Upper lobe of right lung (tissue), 1 donor: ENCODE measurements at regions not wholly inside any gene's neighbourhood (a gene's known extent, or its start where the extent isn't known, plus 50 kb on each side); places are given as distances from the start of the nearest gene placed in this dataset.

ENCODE experiments used
- ATAC-seq: fragments of 200-7000 bp; cut with Tn5 transposase; one replicate; pipeline ENCODE4 v1.9.1; 2020; ENCODE audit warnings: mild to moderate bottlenecking, moderate library complexity
- DNase-seq: peaks from one replicate; pipeline ENCODE4 v3.0.0-alpha.2; 2020
- H3K27ac ChIP-seq: fragments of 200-600 bp; one replicate; pipeline ENCODE4 v1.8.0; 2022
- H3K27me3 ChIP-seq: fragments of 200-600 bp; one replicate; pipeline ENCODE4 v1.8.0; 2022; ENCODE audit warnings: mild to moderate bottlenecking
- H3K36me3 ChIP-seq: fragments of 200-600 bp; one replicate; pipeline ENCODE4 v1.8.0; 2022
- H3K4me1 ChIP-seq: fragments of 200-600 bp; one replicate; pipeline ENCODE4 v1.8.0; 2022
- H3K4me3 ChIP-seq: fragments of 200-600 bp; one replicate; pipeline ENCODE4 v1.8.0; 2022; ENCODE audit warnings: mild to moderate bottlenecking
- H3K9me3 ChIP-seq: fragments of 200-600 bp; one replicate; pipeline ENCODE4 v1.8.0; 2022
- intact Hi-C: fragments of 100-400 bp; cut with DNase I; formaldehyde crosslinking; loops from one replicate; pipeline ENCODE4 v1.11.0; 2022
- TF ChIP-seq, protein P1 (sequence below): fragments of 200-600 bp; IDR thresholded peaks from one replicate; pipeline ENCODE4 v1.8.0; 2022; ENCODE audit warnings: antibody characterized with exemption
- donor health status: DM: no; HTN: yes; CAD: no; lungs with severe emphysema.

DNA sequence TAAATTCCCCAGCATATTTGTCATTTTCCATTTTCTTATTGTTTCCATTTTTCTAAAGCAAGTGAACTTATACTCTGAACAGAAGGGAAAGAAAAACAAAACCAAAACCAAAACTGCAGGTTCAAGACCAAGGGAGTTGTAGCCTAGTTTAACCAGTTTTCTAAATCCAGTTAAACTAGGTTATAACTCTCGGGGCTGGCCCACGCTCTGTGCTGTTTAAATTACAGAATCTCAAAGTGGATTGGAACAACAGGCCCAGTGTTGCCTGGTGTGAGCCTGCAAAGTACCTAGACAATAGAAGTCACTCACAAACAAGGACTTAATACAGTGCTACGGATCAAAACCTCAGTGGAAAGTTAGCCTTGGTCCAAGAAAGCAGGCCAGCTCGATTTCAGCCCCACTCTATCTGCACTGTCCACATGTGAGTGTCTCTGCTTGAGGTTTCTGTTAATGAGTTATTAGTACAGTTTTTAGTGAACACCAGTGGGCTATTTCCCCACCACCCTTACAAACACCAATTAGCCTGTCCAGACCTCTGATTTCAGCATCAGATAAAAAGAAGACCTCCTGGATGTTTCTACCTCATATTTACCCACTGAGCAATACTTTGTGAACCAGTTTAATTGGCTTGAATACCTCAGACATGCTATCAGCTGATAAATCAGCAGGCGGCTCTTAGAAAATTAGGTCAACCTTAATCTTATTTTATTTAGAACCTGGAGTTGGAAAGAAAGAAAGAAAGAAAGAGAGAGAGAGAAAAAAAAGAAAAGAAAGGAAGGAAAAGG lies 93.8 kb upstream of the PDZRN3 start:
- Histone ChIP-seq H3K4me1 (no peaks in the 10 kb centered on the region), H3K36me3 (no peaks in the 10 kb centered on the region), H3K27ac (no peak overlapping the region), H3K27me3 (no peaks in the 10 kb centered on the region), H3K9me3 (no peaks in the 10 kb centered on the region), H3K4me3 (no peak overlapping the region)
- ATAC-seq (no peak), DNase-seq (no peak)
- intact Hi-C loops = no loop called here
- TF ChIP-seq, protein P1, sequence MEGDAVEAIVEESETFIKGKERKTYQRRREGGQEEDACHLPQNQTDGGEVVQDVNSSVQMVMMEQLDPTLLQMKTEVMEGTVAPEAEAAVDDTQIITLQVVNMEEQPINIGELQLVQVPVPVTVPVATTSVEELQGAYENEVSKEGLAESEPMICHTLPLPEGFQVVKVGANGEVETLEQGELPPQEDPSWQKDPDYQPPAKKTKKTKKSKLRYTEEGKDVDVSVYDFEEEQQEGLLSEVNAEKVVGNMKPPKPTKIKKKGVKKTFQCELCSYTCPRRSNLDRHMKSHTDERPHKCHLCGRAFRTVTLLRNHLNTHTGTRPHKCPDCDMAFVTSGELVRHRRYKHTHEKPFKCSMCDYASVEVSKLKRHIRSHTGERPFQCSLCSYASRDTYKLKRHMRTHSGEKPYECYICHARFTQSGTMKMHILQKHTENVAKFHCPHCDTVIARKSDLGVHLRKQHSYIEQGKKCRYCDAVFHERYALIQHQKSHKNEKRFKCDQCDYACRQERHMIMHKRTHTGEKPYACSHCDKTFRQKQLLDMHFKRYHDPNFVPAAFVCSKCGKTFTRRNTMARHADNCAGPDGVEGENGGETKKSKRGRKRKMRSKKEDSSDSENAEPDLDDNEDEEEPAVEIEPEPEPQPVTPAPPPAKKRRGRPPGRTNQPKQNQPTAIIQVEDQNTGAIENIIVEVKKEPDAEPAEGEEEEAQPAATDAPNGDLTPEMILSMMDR = no peak

DNA sequence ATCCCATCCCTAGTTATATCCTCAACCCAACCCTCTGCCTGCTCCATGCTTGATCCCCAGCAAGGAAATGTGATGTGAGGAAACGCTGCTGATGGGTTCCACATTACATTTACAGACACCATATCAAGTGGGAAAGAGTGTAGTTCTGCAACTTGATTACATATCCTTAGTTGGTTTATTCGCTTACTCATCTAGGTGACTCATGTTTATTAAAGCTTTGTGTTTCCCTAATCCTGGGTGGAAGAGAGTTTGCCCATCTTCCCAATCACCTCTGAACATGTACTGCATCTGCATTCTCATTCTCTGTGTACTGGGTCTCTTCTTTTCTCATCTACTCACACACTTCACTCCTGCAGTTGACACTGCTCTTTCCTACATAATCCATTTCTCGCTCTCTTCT lies 91.7 kb upstream of the PDZRN3 start:
- H3K27me3 ChIP-seq = no peaks in the 10 kb centered on the region
- H3K9me3 ChIP-seq = no peaks in the 10 kb centered on the region
- H3K36me3 ChIP-seq = no peaks in the 10 kb centered on the region
- DNase-seq = no peak
- no peak overlapping the region for H3K4me3 ChIP-seq
- no peak overlapping the region for H3K27ac ChIP-seq
- no peaks in the 10 kb centered on the region for H3K4me1 ChIP-seq
- no peak for ATAC-seq
- TF ChIP-seq, protein P1 = no peak
- intact Hi-C loops = no loop called here

GRCh38 chr3:73710340-73710739 lies 85.6 kb upstream of the PDZRN3 start:
- DNase-seq = no peak
- intact Hi-C loops = no loop called here
- Histone ChIP-seq H3K9me3 (no peaks in the 10 kb centered on the region), H3K27ac (no peak overlapping the region), H3K4me3 (no peak overlapping the region), H3K36me3 (no peaks in the 10 kb centered on the region), H3K4me1 (no peaks in the 10 kb centered on the region), H3K27me3 (no peaks in the 10 kb centered on the region)
- ATAC-seq = no peak
- TF ChIP-seq, protein P1 = no peak

GRCh38 chr3:73709712-73710111 lies 85.0 kb upstream of the PDZRN3 start:
- ATAC-seq = no peak
- intact Hi-C loops = no loop called here
- H3K27ac ChIP-seq = no peak overlapping the region

GRCh38 chr3:73708956-73709355 lies 84.2 kb upstream of the PDZRN3 start:
- no peaks in the 10 kb centered on the region for H3K36me3 ChIP-seq
- TF ChIP-seq, protein P1 = no peak
- DNase-seq = no peak
- no peaks in the 10 kb centered on the region for H3K27me3 ChIP-seq
- no peak overlapping the region for H3K27ac ChIP-seq
- no peak for ATAC-seq
- intact Hi-C loops = no loop called here
- H3K4me3 ChIP-seq = no peak overlapping the region
- H3K9me3 ChIP-seq = no peaks in the 10 kb centered on the region
- H3K4me1 ChIP-seq = no peaks in the 10 kb centered on the region

More at GRCh38 chr3:73709712-73710111, 85.0 kb upstream of the PDZRN3 start:
- H3K36me3 ChIP-seq = no peaks in the 10 kb centered on the region
- H3K27me3 ChIP-seq = no peaks in the 10 kb centered on the region
- no peaks in the 10 kb centered on the region for H3K4me1 ChIP-seq
- no peaks in the 10 kb centered on the region for H3K9me3 ChIP-seq
- H3K4me3 ChIP-seq = no peak overlapping the region
- TF ChIP-seq, protein P1 = no peak
- no peak for DNase-seq

GRCh38 chr3:73707772-73708171 lies 83.0 kb upstream of the PDZRN3 start:
- Histone ChIP-seq H3K9me3 (no peaks in the 10 kb centered on the region), H3K36me3 (no peaks in the 10 kb centered on the region), H3K27ac (no peak overlapping the region), H3K4me1 (no peaks in the 10 kb centered on the region), H3K27me3 (no peaks in the 10 kb centered on the region), H3K4me3 (no peak overlapping the region)
- ATAC-seq (no peak), DNase-seq (no peak)
- TF ChIP-seq, protein P1 = no peak
- intact Hi-C loops = no loop called here
